Activated naive CD8-positive, alpha-beta T cell treated with anti-CD3 and anti-CD28 coated beads, Interleukin-2, amount 50 U/mL, for 24 hours (primary cell): ENCODE measurements at regions not wholly inside any gene's neighbourhood (a gene's known extent, or its start where the extent isn't known, plus 50 kb on each side); places are given as distances from the start of the nearest gene placed in this dataset.

Source experiments
- ATAC-seq: fragments of 150-1000 bp; cut with Tn5 transposase; one replicate; pipeline ENCODE4 v1.10.0; 2021
- DNase-seq: peaks from one replicate; pipeline ENCODE4 v3.0.0; 2021
- H3K27ac Mint-ChIP-seq: one replicate; pipeline ENCODE4 v1.8.0; 2021; ENCODE audit warnings: mild to moderate bottlenecking, mixed read lengths
- H3K27me3 Mint-ChIP-seq: one replicate; pipeline ENCODE4 v1.8.0; 2021; ENCODE audit warnings: mixed read lengths
- H3K36me3 Mint-ChIP-seq: one replicate; pipeline ENCODE4 v1.8.0; 2021; ENCODE audit warnings: low read depth, mixed read lengths
- H3K4me1 Mint-ChIP-seq: one replicate; pipeline ENCODE4 v1.8.0; 2021; ENCODE audit warnings: mixed read lengths
- H3K4me3 Mint-ChIP-seq: one replicate; pipeline ENCODE4 v1.8.0; 2021; ENCODE audit warnings: mild to moderate bottlenecking, moderate library complexity, mixed read lengths
- H3K9me3 Mint-ChIP-seq: one replicate; pipeline ENCODE4 v1.8.0; 2021; ENCODE audit warnings: mixed read lengths

DNA sequence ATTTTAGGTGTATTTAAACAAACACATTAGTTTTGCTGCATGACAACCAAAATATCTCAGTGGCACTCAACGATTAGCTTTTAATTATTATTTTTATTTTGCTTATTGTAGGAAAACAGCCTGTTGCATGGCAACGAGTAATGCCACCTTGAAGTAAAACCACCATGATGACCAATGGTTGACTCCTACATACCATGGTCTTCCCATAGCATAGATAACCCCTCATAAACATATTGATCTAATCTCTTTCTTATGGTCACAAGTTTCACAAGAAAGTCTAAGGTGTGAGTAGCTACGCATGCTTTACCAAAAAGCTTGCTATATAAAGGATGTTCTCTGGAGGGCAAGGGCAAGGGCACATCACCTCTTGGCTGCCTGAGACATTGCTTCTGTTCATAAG lies 61.5 kb upstream of the PTBP2 start:
- H3K27ac Mint-ChIP-seq: no peak overlapping the region
- no peak for ATAC-seq
- H3K27me3 Mint-ChIP-seq: no peaks in the 10 kb centered on the region
- H3K4me3 Mint-ChIP-seq: no peak overlapping the region
- H3K4me1 Mint-ChIP-seq: no peaks in the 10 kb centered on the region
- DNase-seq: no peak
- peaks cover 16% of the 10 kb centered on the region for H3K9me3 Mint-ChIP-seq
- H3K36me3 Mint-ChIP-seq: no peaks in the 10 kb centered on the region

DNA sequence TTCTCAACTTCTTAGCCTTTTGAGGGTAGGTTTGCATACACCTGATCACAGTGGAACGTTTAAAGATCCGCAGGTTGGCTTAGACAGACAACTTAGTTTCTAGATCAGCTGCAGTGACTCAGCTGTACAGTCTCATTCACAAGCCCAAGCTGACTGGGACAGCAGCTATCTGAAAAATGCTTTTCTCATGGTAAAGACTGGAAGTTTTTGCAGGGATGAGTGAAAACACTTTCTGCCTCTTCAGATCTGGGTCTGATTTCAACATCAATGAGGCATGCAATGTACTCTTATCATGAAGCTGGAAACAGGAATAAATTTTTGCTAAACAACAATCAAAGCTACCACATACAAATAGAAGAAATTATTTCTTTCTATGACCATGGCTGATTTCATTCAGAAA lies 61.1 kb upstream of the PTBP2 start:
- no peaks in the 10 kb centered on the region for H3K4me1 Mint-ChIP-seq
- DNase-seq (no peak), ATAC-seq (no peak)
- no peaks in the 10 kb centered on the region for H3K27me3 Mint-ChIP-seq
- peaks cover 16% of the 10 kb centered on the region for H3K9me3 Mint-ChIP-seq
- H3K27ac Mint-ChIP-seq: no peak overlapping the region
- H3K4me3 Mint-ChIP-seq: no peak overlapping the region
- H3K36me3 Mint-ChIP-seq: no peaks in the 10 kb centered on the region
